Activated CD8-positive, alpha-beta T cell treated with anti-CD3 and anti-CD28 coated beads, Interleukin-2, amount 10 ng/mL, durations not matched to agents 7 days and 5 days (primary cell): ENCODE measurements at regions not wholly inside any gene's neighbourhood (a gene's known extent, or its start where the extent isn't known, plus 50 kb on each side); places are given as distances from the start of the nearest gene placed in this dataset.

Source experiments
- ATAC-seq: fragments of 150-1000 bp; cut with Tn5 transposase; one replicate; pipeline ENCODE4 v1.10.0; 2021; ENCODE audit warnings: moderate library complexity
- CTCF ChIA-PET: fragments of 350-600 bp; sonication (Branson Sonifier 250); formaldehyde crosslinking; loops from one replicate; lab custom pipeline; 2021; ENCODE audit warnings: antibody characterized with exemption; lab: Charles Lee
- POLR2A ChIA-PET: fragments of 350-600 bp; sonication (Branson Sonifier 250); formaldehyde crosslinking; loops from one replicate; lab custom pipeline; 2021; ENCODE audit warnings: antibody characterized with exemption; lab: Charles Lee
- DNase-seq: peaks from one replicate; pipeline ENCODE4 v3.0.0-alpha.2; 2020
- H3K27ac Mint-ChIP-seq: one replicate; pipeline ENCODE4 v1.8.0; 2021; ENCODE audit warnings: mild to moderate bottlenecking, mixed read lengths
- H3K27me3 Mint-ChIP-seq: one replicate; pipeline ENCODE4 v1.8.0; 2021; ENCODE audit warnings: low read depth, mixed read lengths
- H3K36me3 Mint-ChIP-seq: one replicate; pipeline ENCODE4 v1.8.0; 2021; ENCODE audit warnings: low read depth, mixed read lengths
- H3K4me1 Mint-ChIP-seq: one replicate; pipeline ENCODE4 v1.8.0; 2021; ENCODE audit warnings: low read depth, mixed read lengths
- H3K4me3 Mint-ChIP-seq: one replicate; pipeline ENCODE4 v1.8.0; 2021; ENCODE audit warnings: mild to moderate bottlenecking, mixed read lengths
- H3K9me3 Mint-ChIP-seq: one replicate; pipeline ENCODE4 v1.8.0; 2022; ENCODE audit warnings: mixed read lengths; ENCODE audit not compliant: insufficient read depth

- H3K36me3 Mint-ChIP-seq: no peaks in the 10 kb centered on the region
- CTCF ChIA-PET: no interaction called here
- no peaks in the 10 kb centered on the region for H3K27me3 Mint-ChIP-seq
- POLR2A ChIA-PET: no interaction called here
- DNase-seq (no peak), ATAC-seq (no peak)
- no peak overlapping the region for H3K4me3 Mint-ChIP-seq
- H3K27ac Mint-ChIP-seq: no peak overlapping the region
- peaks cover 5% of the 10 kb centered on the region for H3K4me1 Mint-ChIP-seq
- no peaks in the 10 kb centered on the region for H3K9me3 Mint-ChIP-seq
Observed at GRCh38 chr5:5772202-5772601, 349.7 kb downstream of the ICE1 start.

GRCh38 chr5:5770825-5771224 is 348.3 kb downstream of the ICE1 start:
- POLR2A ChIA-PET: no interaction called here
- Mint-ChIP-seq H3K27ac (no peak overlapping the region), H3K36me3 (no peaks in the 10 kb centered on the region), H3K27me3 (no peaks in the 10 kb centered on the region), H3K4me3 (no peak overlapping the region), H3K9me3 (no peaks in the 10 kb centered on the region), H3K4me1 (peaks cover 5% of the 10 kb centered on the region)
- no peak for DNase-seq
- CTCF ChIA-PET: no interaction called here
- ATAC-seq: no peak

- Mint-ChIP-seq H3K36me3 (no peaks in the 10 kb centered on the region), H3K27ac (no peak overlapping the region), H3K27me3 (peaks cover 4% of the 10 kb centered on the region), H3K4me1 (peaks cover 5% of the 10 kb centered on the region), H3K4me3 (no peak overlapping the region), H3K9me3 (no peaks in the 10 kb centered on the region)
- DNase-seq (no peak), ATAC-seq (no peak)
- CTCF ChIA-PET: no interaction called here
- POLR2A ChIA-PET: no interaction called here
Observed at GRCh38 chr5:5767286-5767928, 344.9 kb downstream of the ICE1 start.

- Mint-ChIP-seq H3K27ac (no peak overlapping the region), H3K36me3 (no peaks in the 10 kb centered on the region), H3K9me3 (no peaks in the 10 kb centered on the region), H3K4me1 (no peaks in the 10 kb centered on the region), H3K4me3 (no peak overlapping the region), H3K27me3 (peaks cover 4% of the 10 kb centered on the region)
- DNase-seq (no peak), ATAC-seq (no peak)
- ChIA-PET POLR2A (no interaction called here), CTCF (no interaction called here)
Observed at GRCh38 chr5:5765066-5765850, 342.8 kb downstream of the ICE1 start.

- no peak for ATAC-seq
- ChIA-PET CTCF (no interaction called here), POLR2A (no interaction called here)
- Mint-ChIP-seq H3K27ac (no peak overlapping the region), H3K27me3 (peaks cover 4% of the 10 kb centered on the region), H3K4me3 (no peak overlapping the region), H3K4me1 (no peaks in the 10 kb centered on the region), H3K36me3 (no peaks in the 10 kb centered on the region), H3K9me3 (no peaks in the 10 kb centered on the region)
- DNase-seq: no peak
Observed at GRCh38 chr5:5764246-5764645, 341.8 kb downstream of the ICE1 start.

GRCh38 chr5:5756762-5757161 is 334.3 kb downstream of the ICE1 start:
- Mint-ChIP-seq H3K9me3 (no peaks in the 10 kb centered on the region), H3K27ac (no peak overlapping the region), H3K4me3 (no peak overlapping the region), H3K36me3 (no peaks in the 10 kb centered on the region), H3K4me1 (no peaks in the 10 kb centered on the region), H3K27me3 (no peaks in the 10 kb centered on the region)
- DNase-seq (no peak), ATAC-seq (no peak)
- CTCF ChIA-PET: no interaction called here
- POLR2A ChIA-PET: no interaction called here

GRCh38 chr5:5755888-5756287 is 333.4 kb downstream of the ICE1 start:
- Mint-ChIP-seq H3K9me3 (no peaks in the 10 kb centered on the region), H3K27ac (no peak overlapping the region), H3K27me3 (no peaks in the 10 kb centered on the region), H3K36me3 (no peaks in the 10 kb centered on the region), H3K4me1 (no peaks in the 10 kb centered on the region), H3K4me3 (no peak overlapping the region)
- POLR2A ChIA-PET: no interaction called here
- ATAC-seq (no peak), DNase-seq (no peak)
- CTCF ChIA-PET: no interaction called here

GRCh38 chr5:5752844-5753243 is 330.4 kb downstream of the ICE1 start:
- Mint-ChIP-seq H3K27ac (no peak overlapping the region), H3K27me3 (no peaks in the 10 kb centered on the region), H3K4me1 (no peaks in the 10 kb centered on the region), H3K9me3 (no peaks in the 10 kb centered on the region), H3K36me3 (no peaks in the 10 kb centered on the region), H3K4me3 (no peak overlapping the region)
- CTCF ChIA-PET: no interaction called here
- DNase-seq (no peak), ATAC-seq (no peak)
- POLR2A ChIA-PET: no interaction called here

GRCh38 chr5:5751987-5752386 is 329.5 kb downstream of the ICE1 start:
- H3K27ac Mint-ChIP-seq: no peak overlapping the region
- no peaks in the 10 kb centered on the region for H3K4me1 Mint-ChIP-seq
- no peak for DNase-seq
- no peak for ATAC-seq
- H3K9me3 Mint-ChIP-seq: no peaks in the 10 kb centered on the region
- no peak overlapping the region for H3K4me3 Mint-ChIP-seq
- no peaks in the 10 kb centered on the region for H3K36me3 Mint-ChIP-seq
- ChIA-PET POLR2A (no interaction called here), CTCF (no interaction called here)
- no peaks in the 10 kb centered on the region for H3K27me3 Mint-ChIP-seq

- DNase-seq (no peak), ATAC-seq (no peak)
- no peaks in the 10 kb centered on the region for H3K27me3 Mint-ChIP-seq
- no peak overlapping the region for H3K4me3 Mint-ChIP-seq
- H3K27ac Mint-ChIP-seq: no peak overlapping the region
- H3K4me1 Mint-ChIP-seq: no peaks in the 10 kb centered on the region
- ChIA-PET POLR2A (no interaction called here), CTCF (no interaction called here)
- H3K36me3 Mint-ChIP-seq: no peaks in the 10 kb centered on the region
- H3K9me3 Mint-ChIP-seq: no peaks in the 10 kb centered on the region
Observed at GRCh38 chr5:5751498-5751897, 329.0 kb downstream of the ICE1 start.

- peaks cover 19% of the 10 kb centered on the region for H3K9me3 Mint-ChIP-seq
- H3K36me3 Mint-ChIP-seq: no peaks in the 10 kb centered on the region
- no peak for DNase-seq
- no peaks in the 10 kb centered on the region for H3K4me1 Mint-ChIP-seq
- CTCF ChIA-PET: no interaction called here
- no peak for ATAC-seq
- no peak overlapping the region for H3K27ac Mint-ChIP-seq
- POLR2A ChIA-PET: no interaction called here
- no peak overlapping the region for H3K4me3 Mint-ChIP-seq
- H3K27me3 Mint-ChIP-seq: no peaks in the 10 kb centered on the region
Observed at GRCh38 chr5:5741418-5741817, 318.9 kb downstream of the ICE1 start.

GRCh38 chr5:5739490-5739945 is 317.0 kb downstream of the ICE1 start:
- no peak overlapping the region for H3K4me3 Mint-ChIP-seq
- ChIA-PET CTCF (no interaction called here), POLR2A (no interaction called here)
- no peaks in the 10 kb centered on the region for H3K36me3 Mint-ChIP-seq
- no peak overlapping the region for H3K27ac Mint-ChIP-seq
- no peaks in the 10 kb centered on the region for H3K4me1 Mint-ChIP-seq
- H3K27me3 Mint-ChIP-seq: peaks cover 4% of the 10 kb centered on the region
- peaks cover 6% of the 10 kb centered on the region for H3K9me3 Mint-ChIP-seq
- DNase-seq: no peak
- ATAC-seq: no peak
